GM19455 (cell line): ENCODE measurements at regions not wholly inside any gene's neighbourhood (a gene's known extent, or its start where the extent isn't known, plus 50 kb on each side); places are given as distances from the start of the nearest gene placed in this dataset.
"Not testable (repeated sequence)": the region's sequence is repeated elsewhere in the genome, so short reads cannot be mapped to it uniquely, and the experiment has no call there.

Source experiments
- ATAC-seq: cut with Tn5 transposase; IDR thresholded peaks from one replicate; pipeline ENCODE4 v1.9.1; 2021; ENCODE audit not compliant: unreplicated experiment

- ATAC-seq: no peak
These were observed 54.6 kb downstream of the DKK1 start for GRCh38 chr10:52368725-52369124.

- not testable (repeated sequence) for ATAC-seq
These were observed 60.1 kb downstream of the DKK1 start for GRCh38 chr10:52374207-52374606.

- ATAC-seq: no peak
These were observed 62.7 kb downstream of the DKK1 start for GRCh38 chr10:52376694-52377354.

GRCh38 chr10:52378124-52378523 is 64.0 kb downstream of the DKK1 start:
- ATAC-seq: no peak

DNA sequence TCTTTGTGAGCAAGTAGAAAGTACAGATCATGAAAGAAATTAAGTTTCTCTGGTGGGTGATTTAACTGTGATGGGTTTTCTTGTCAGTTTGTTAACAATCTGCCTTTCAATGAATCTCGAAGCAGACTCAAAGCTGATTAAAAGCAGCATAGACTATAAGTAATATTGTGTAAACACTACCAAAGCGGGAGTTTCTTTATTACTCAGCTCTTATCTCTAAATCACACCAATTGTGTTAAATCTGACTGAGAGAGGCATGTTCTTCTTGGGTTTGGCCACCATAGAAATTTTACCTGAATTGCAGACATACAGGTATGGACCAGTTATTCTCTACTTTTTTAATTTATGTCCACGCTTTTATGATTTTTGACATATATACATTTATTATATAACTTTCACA is 65.2 kb downstream of the DKK1 start:
- ATAC-seq: no peak

DNA sequence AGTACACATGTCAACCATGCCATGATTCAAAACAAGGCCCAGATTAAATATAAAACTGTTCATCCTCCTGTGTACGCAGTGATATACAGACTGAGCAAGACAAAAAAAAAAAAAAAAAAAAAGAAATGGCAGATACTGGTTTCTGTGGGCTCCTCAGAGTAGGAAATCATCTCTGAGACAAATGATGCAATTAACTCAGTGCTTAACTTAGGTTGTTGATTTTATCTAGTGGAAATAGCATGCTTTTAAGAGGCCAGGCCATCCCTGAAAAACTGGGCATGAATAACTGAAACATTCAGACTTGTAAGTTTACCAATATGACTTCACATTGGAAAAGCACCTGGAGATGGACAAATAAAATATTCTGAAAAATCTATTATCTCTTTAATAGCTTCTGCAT is 69.0 kb downstream of the DKK1 start:
- ATAC-seq: no peak

DNA sequence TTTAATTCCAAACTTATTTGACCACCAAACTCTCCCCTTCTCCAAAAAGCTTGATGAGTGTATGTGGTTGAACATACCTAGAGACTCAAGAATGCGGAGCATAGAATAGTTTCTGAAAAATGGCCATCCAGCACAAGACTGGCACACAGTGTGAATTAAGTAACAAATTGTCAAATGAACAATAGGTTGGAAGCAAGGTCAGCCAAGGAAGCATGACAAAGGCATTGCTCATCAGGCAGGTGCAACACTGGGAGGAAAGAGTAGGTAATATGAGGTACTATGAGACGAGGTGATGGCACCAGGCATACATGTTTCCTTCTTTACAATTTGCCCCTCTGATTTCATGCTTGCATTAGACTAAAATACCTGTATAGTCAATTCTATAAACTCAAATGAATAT is 73.7 kb downstream of the DKK1 start:
- ATAC-seq: no peak

DNA sequence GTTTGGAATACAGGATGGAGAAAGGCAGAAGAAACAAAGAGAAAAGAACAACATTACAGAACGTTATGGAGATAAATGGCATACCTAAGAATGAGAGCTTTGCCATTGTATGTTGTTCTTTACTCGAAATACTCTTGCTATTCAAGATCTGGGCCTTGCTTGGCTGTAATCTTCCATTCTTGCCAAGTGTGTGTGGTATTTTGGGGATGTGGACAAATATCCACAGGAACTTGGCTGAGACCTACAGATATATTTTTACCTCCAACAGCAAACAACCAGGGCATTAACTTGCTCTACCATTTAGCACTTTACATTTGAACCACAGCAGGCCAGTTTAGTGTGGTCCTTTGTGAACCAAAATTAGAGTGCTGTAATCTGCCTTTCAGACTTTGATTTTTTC is 76.3 kb downstream of the DKK1 start:
- ATAC-seq: no peak

DNA sequence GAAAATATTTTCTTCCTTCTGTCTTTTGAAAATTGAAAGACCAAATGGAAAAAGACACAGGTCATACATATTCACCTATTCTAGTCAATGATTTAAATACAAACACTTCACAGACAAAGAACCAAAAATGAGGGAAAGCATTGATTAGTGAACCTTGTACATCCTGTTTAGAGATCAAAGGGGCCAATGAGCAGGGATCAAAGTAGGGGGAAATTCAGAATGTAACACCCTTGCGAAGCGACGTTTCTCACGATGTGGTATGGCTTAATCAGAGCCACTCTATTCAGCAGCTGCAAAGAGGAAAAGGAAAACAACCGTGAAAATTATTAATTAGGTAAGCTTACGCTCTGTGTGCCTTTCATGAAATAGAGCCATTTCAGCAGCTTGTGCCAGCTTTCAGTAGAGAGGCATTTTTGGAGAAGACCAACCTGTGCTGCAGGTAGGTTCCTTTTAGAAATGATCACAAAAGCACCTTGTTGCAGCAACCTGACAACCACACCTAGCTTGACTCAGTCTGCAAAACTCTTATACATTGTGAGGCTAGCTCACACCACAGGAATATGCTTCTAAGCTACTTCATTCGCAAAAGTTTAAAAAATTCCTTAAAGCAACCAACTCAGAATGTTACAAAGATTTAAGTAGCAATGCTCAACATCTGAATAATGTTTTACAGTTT is 78.0 kb downstream of the DKK1 start:
- ATAC-seq: no peak

DNA sequence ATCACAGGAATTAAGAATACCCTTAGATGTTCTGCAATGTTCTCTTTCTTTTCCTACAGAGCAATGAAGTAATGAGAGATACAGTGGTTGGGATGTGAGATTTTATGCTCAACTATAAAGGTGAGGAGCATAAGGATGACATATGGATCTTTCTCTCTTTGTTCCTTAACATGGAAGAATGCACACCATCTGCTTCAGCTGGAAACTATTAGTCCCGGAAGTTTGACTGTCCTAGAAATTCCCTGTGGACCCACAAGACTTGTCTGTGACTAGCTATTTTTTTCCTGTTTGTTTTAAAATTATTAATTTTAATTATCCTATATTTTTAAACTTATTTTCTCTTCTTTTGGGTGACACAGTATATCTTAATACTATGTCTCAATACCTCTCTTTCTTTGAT is 80.2 kb downstream of the DKK1 start:
- no peak for ATAC-seq

DNA sequence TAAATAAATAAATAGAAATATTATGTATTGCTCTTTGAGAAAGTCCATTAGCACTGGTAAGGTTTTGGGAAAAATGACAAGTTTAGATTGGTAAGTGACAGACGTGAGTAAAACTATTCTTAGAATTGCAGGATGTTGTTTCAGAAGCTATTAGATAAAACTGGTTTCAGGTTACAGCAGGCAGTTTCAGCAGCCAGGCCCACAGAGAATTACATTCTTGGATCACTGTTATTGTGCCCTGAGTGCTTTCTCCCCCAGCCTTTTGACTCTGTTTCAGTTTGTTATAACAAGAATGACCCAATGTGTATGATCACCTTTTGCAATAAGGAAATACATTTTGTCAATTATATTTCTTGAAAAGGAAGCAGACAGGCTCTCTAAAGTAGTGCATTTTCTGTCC is 86.5 kb downstream of the DKK1 start:
- no peak for ATAC-seq

GRCh38 chr10:52403801-52404200 is 89.7 kb downstream of the DKK1 start:
- not testable (repeated sequence) for ATAC-seq

- ATAC-seq: no peak
These were observed 95.1 kb downstream of the DKK1 start for GRCh38 chr10:52409195-52409594.

DNA sequence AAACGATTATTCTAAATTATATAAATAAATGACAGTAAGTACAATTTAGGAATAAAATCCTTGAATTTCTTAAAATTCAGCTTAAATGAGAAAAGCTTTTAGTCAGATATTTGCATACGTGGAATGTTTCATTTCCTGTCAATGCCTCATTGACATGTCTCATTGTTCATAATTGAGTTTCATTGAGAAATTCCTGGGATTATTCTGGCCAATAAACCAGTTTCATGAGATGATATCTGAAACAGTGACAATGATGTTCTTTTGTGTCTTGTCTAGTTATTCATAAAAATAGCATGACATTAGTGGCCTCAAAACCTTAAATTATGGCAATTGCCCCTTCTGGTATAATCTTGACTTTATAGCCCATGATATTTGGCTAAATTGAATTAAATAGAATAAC is 95.8 kb downstream of the DKK1 start:
- ATAC-seq: no peak

GRCh38 chr10:52410916-52411315 is 96.8 kb downstream of the DKK1 start:
- no peak for ATAC-seq

DNA sequence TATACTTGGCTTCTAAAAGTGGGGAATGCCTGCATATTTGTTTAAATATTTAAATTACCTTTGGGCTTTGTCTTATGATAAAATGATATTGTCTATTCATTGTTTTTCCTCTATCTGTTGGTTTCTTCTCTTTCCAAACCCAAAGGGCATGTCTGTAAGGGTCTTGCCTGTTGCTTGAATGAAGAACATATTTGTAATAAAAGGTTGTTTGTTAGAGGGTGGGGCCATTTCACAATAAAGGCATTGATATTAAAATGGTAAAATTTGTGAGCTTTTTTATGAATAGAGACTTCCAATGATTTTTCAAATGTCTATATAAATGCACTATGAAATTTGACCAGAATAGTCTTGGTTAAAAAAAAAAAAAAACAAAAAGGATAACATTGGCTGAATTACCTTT is 105.2 kb downstream of the DKK1 start:
- no peak for ATAC-seq

- no peak for ATAC-seq
These were observed 106.6 kb downstream of the DKK1 start for GRCh38 chr10:52420656-52421055.

DNA sequence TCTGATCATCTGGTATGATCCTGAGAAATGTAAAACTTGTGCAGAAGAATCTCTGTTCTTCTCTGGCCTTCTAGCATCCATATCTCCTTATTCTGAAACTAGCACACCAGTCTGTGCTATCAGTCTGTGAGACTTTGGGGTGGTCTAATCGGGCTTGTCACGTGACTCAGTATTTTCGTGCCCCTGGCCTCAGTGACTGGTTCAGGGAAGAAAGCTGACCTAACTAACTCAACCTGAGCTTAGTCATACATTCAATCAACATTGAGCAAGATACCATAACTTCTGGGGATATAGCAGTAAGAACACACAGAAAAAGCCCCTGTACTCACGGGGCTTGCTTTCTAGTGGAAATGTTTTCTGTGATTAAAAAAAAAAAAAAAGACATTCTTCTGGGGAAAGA is 109.3 kb downstream of the DKK1 start:
- no peak for ATAC-seq

GRCh38 chr10:52424341-52424740 is 110.3 kb downstream of the DKK1 start:
- ATAC-seq: no peak

- ATAC-seq: no peak
These were observed 120.7 kb downstream of the DKK1 start for GRCh38 chr10:52434734-52435133.

DNA sequence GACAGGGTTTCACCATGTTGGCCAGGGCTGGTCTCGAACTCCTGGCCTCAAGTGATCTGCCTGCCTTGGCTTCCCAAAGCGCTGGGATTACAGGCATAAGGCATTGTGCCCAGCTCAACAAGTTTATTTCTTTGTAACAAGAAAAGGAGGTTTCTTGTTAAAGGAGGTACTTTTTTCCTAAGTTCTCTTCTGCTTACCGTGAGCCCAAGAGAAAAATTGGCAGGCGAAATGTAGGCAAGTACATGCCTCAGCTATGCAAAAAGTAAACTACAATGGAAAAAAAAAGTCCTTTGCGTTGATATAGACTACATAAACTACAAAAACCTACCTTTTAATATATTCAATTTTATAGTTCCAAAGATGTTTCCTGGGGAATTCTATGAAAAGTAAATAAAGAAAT is 122.6 kb downstream of the DKK1 start:
- ATAC-seq: no peak

GRCh38 chr10:52437205-52437646 is 123.1 kb downstream of the DKK1 start:
- peak; percentile 75 for ATAC-seq

GRCh38 chr10:52438119-52438518 is 124.0 kb downstream of the DKK1 start:
- ATAC-seq: no peak
